GM19025 (cell line): ENCODE measurements at regions not wholly inside any gene's neighbourhood (a gene's known extent, or its start where the extent isn't known, plus 50 kb on each side); places are given as distances from the start of the nearest gene placed in this dataset.

Experiments used
- ATAC-seq: cut with Tn5 transposase; IDR thresholded peaks from one replicate; pipeline ENCODE4 v1.9.1; 2021; ENCODE audit warnings: mild to moderate bottlenecking, low read depth, moderate library complexity; ENCODE audit not compliant: unreplicated experiment

GRCh38 chr7:156549636-156550035 is 90.9 kb upstream of the RNF32 start:
- ATAC-seq: no peak

- ATAC-seq: no peak
Measured at GRCh38 chr7:156547884-156548561, 92.6 kb upstream of the RNF32 start.

- no peak for ATAC-seq
Measured at GRCh38 chr7:156545979-156546378, 94.6 kb upstream of the RNF32 start.

- no peak for ATAC-seq
Measured at GRCh38 chr7:156544919-156545715, 95.5 kb upstream of the RNF32 start.

GRCh38 chr7:156543699-156544598 is 96.6 kb upstream of the RNF32 start:
- ATAC-seq: no peak

- no peak for ATAC-seq
Measured at GRCh38 chr7:156540619-156541165, 99.9 kb upstream of the RNF32 start.

GRCh38 chr7:156539999-156540398 is 100.6 kb upstream of the RNF32 start:
- ATAC-seq: no peak

- no peak for ATAC-seq
Measured at GRCh38 chr7:156537006-156537405, 103.6 kb upstream of the RNF32 start.

GRCh38 chr7:156534925-156535324 is 105.6 kb upstream of the RNF32 start:
- no peak for ATAC-seq

- ATAC-seq: no peak
Measured at GRCh38 chr7:156533964-156534363, 106.6 kb upstream of the RNF32 start.

GRCh38 chr7:156533420-156533819 is 107.2 kb upstream of the RNF32 start:
- ATAC-seq: no peak

- ATAC-seq: no peak
Measured at GRCh38 chr7:156532016-156532602, 108.5 kb upstream of the RNF32 start.

- ATAC-seq: no peak
Measured at GRCh38 chr7:156529956-156530355, 110.6 kb upstream of the RNF32 start.

- ATAC-seq: no peak
Measured at GRCh38 chr7:156527458-156527890, 113.1 kb upstream of the RNF32 start.

GRCh38 chr7:156524818-156525597 is 115.6 kb upstream of the RNF32 start:
- ATAC-seq: no peak

GRCh38 chr7:156523447-156524048 is 117.0 kb upstream of the RNF32 start:
- ATAC-seq: no peak

GRCh38 chr7:156522801-156523200 is 117.8 kb upstream of the RNF32 start:
- no peak for ATAC-seq

- no peak for ATAC-seq
Measured at GRCh38 chr7:156519070-156519469, 121.5 kb upstream of the RNF32 start.

GRCh38 chr7:156518466-156518865 is 122.1 kb upstream of the RNF32 start:
- ATAC-seq: no peak
